Ishikawa (cell line): ENCODE measurements at regions not wholly inside any gene's neighbourhood (a gene's known extent, or its start where the extent isn't known, plus 50 kb on each side); places are given as distances from the start of the nearest gene placed in this dataset.

Experiments
- CEBPB ChIP-seq: IDR thresholded peaks from 2 replicates; pipeline ENCODE4 v1.6.1; 2012
- CREB1 ChIP-seq: IDR thresholded peaks from 2 replicates; pipeline ENCODE4 v1.6.1; 2012; ENCODE audit warnings: low read depth
- EGR1 ChIP-seq: IDR thresholded peaks from 2 replicates; pipeline ENCODE4 v1.6.1; 2012
- RAD21 ChIP-seq: IDR thresholded peaks from 2 replicates; pipeline ENCODE4 v1.6.1; 2012; ENCODE audit warnings: low read depth
- TAF1 ChIP-seq: IDR thresholded peaks from 2 replicates; pipeline ENCODE4 v1.6.1; 2012; ENCODE audit warnings: low read depth, mild to moderate bottlenecking
- TEAD4 ChIP-seq: IDR thresholded peaks from 2 replicates; pipeline ENCODE4 v1.6.1; 2012
- USF1 ChIP-seq: IDR thresholded peaks from 2 replicates; pipeline ENCODE4 v1.6.1; 2012
- YY1 ChIP-seq: IDR thresholded peaks from 2 replicates; pipeline ENCODE4 v1.6.1; 2012; ENCODE audit warnings: low read depth

- TF ChIP-seq RAD21 (no peak), USF1 (no peak), TAF1 (no peak), EGR1 (no peak), YY1 (no peak), CEBPB (no peak), TEAD4 (no peak), CREB1 (no peak)
Observed at GRCh38 chr12:91333966-91334365, 151.3 kb upstream of the DCN start.
